Osteoblast (primary cell): ENCODE measurements at regions not wholly inside any gene's neighbourhood (a gene's known extent, or its start where the extent isn't known, plus 50 kb on each side); places are given as distances from the start of the nearest gene placed in this dataset.
A peak's percentile ranks its signal among the peaks of the same experiment; 100 is the strongest.

Experiments
- DNase-seq: peaks from one replicate; pipeline ENCODE4 v3.0.0; 2011; ENCODE audit warnings: low spot score, mixed read lengths; ENCODE audit not compliant: insufficient read length; ENCODE audit errors: missing footprints
- H2AFZ ChIP-seq: 2 replicates; pipeline ENCODE4 v1.6.0; 2011; ENCODE audit warnings: mild to moderate bottlenecking, low read length
- H3K27ac ChIP-seq: 2 replicates; pipeline ENCODE4 v1.5.1; 2011; ENCODE audit warnings: mild to moderate bottlenecking, low read depth, low read length, moderate library complexity
- H3K27me3 ChIP-seq: 2 replicates; pipeline ENCODE4 v1.6.0; 2012; ENCODE audit warnings: mild to moderate bottlenecking, control low read depth, inconsistent platforms, low read length, moderate library complexity; ENCODE audit not compliant: insufficient read depth
- H3K36me3 ChIP-seq: 2 replicates; pipeline ENCODE4 v1.5.1; 2011; ENCODE audit warnings: mild to moderate bottlenecking, low read length, control low read depth, moderate library complexity; ENCODE audit not compliant: insufficient read depth
- H3K4me1 ChIP-seq: 2 replicates; pipeline ENCODE4 v1.5.1; 2011; ENCODE audit warnings: mild to moderate bottlenecking, low read length, control low read depth, moderate library complexity; ENCODE audit not compliant: insufficient read depth
- H3K4me2 ChIP-seq: 2 replicates; pipeline ENCODE4 v1.6.0; 2011; ENCODE audit warnings: mild to moderate bottlenecking, low read length; ENCODE audit not compliant: insufficient read depth
- H3K4me3 ChIP-seq: fragments of 200-600 bp; sonication (generic); 3 replicates; pipeline ENCODE4 v1.5.1; 2012; ENCODE audit warnings: mild to moderate bottlenecking, low read length, inconsistent platforms; ENCODE audit not compliant: insufficient read depth
- H3K79me2 ChIP-seq: 2 replicates; pipeline ENCODE4 v1.6.0; 2012; ENCODE audit warnings: mild to moderate bottlenecking, low read length, control low read depth, inconsistent platforms; ENCODE audit not compliant: insufficient read depth
- H3K9me3 ChIP-seq: 2 replicates; pipeline ENCODE4 v1.5.1; 2011; ENCODE audit warnings: low read depth, low read length, control low read depth
- H4K20me1 ChIP-seq: 2 replicates; pipeline ENCODE4 v1.6.0; 2012; ENCODE audit warnings: mild to moderate bottlenecking, low read length, control low read depth; ENCODE audit not compliant: insufficient read depth
- CTCF ChIP-seq: IDR thresholded peaks from 2 replicates; pipeline ENCODE4 v1.5.1; 2011; ENCODE audit warnings: mild to moderate bottlenecking, low read depth, low read length, moderate library complexity; ENCODE audit errors: extremely low read depth

GRCh38 chr2:216578325-216578724 is 54.9 kb upstream of the IGFBP2 start:
- Histone ChIP-seq H3K27ac (peak overlapping the region; percentile 30), H4K20me1 (no peaks in the 10 kb centered on the region), H3K4me2 (no peak overlapping the region), H2AFZ (no peak overlapping the region), H3K4me3 (no peak overlapping the region), H3K4me1 (peaks cover 47% of the 10 kb centered on the region), H3K27me3 (no peaks in the 10 kb centered on the region), H3K9me3 (no peaks in the 10 kb centered on the region), H3K79me2 (no peaks in the 10 kb centered on the region), H3K36me3 (no peaks in the 10 kb centered on the region)
- no peak for DNase-seq
- TF ChIP-seq CTCF = no peak

GRCh38 chr2:216583147-216583546 is 50.1 kb upstream of the IGFBP2 start:
- Histone ChIP-seq H4K20me1 (no peaks in the 10 kb centered on the region), H3K79me2 (no peaks in the 10 kb centered on the region), H3K36me3 (no peaks in the 10 kb centered on the region), H2AFZ (no peak overlapping the region), H3K27ac (peak overlapping the region; percentile 50), H3K9me3 (no peaks in the 10 kb centered on the region), H3K4me2 (peak overlapping the region; percentile 51), H3K27me3 (no peaks in the 10 kb centered on the region), H3K4me1 (peaks cover 21% of the 10 kb centered on the region), H3K4me3 (no peak overlapping the region)
- DNase-seq = peak; percentile 88
- no peak for TF ChIP-seq CTCF
